HEK293 (cell line): ENCODE measurements at regions not wholly inside any gene's neighbourhood (a gene's known extent, or its start where the extent isn't known, plus 50 kb on each side); places are given as distances from the start of the nearest gene placed in this dataset.

Source experiments
- CTCF ChIP-seq: fragments of 450-650 bp; formaldehyde crosslinking; IDR thresholded peaks from 2 replicates; pipeline ENCODE4 v1.5.1; 2016; ENCODE audit warnings: missing biosample characterization, missing genetic modification characterization
- TF ChIP-seq, protein P1 (sequence below): fragments of 450-650 bp; formaldehyde crosslinking; IDR thresholded peaks from 2 replicates; pipeline ENCODE4 v1.5.1; 2016; ENCODE audit warnings: missing biosample characterization, missing genetic modification characterization, borderline replicate concordance

DNA sequence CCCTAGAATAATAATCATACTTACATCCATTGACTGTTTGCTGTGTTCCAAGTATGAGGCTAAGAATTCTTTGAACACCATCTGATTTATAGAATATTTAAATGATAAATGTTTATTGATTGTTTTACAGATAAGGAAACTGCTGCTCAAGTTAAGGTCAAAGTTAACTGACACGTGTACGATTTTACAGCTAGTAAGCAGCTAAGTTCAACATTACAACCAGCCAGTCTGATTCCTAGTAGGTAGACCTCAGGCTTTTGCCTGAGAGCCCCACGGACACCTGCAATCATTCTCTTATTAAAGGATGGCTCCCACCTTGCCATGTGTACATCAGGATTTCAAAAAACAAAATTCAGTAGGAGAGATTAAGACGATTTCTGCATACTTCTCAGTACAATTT is 141.9 kb downstream of the SPRY2 start:
- TF ChIP-seq CTCF: no peak
- TF ChIP-seq, protein P1, sequence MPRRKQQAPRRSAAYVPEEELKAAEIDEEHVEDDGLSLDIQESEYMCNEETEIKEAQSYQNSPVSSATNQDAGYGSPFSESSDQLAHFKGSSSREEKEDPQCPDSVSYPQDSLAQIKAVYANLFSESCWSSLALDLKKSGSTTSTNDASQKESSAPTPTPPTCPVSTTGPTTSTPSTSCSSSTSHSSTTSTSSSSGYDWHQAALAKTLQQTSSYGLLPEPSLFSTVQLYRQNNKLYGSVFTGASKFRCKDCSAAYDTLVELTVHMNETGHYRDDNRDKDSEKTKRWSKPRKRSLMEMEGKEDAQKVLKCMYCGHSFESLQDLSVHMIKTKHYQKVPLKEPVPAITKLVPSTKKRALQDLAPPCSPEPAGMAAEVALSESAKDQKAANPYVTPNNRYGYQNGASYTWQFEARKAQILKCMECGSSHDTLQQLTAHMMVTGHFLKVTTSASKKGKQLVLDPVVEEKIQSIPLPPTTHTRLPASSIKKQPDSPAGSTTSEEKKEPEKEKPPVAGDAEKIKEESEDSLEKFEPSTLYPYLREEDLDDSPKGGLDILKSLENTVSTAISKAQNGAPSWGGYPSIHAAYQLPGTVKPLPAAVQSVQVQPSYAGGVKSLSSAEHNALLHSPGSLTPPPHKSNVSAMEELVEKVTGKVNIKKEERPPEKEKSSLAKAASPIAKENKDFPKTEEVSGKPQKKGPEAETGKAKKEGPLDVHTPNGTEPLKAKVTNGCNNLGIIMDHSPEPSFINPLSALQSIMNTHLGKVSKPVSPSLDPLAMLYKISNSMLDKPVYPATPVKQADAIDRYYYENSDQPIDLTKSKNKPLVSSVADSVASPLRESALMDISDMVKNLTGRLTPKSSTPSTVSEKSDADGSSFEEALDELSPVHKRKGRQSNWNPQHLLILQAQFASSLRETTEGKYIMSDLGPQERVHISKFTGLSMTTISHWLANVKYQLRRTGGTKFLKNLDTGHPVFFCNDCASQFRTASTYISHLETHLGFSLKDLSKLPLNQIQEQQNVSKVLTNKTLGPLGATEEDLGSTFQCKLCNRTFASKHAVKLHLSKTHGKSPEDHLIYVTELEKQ (tag by site-specific recombination): no peak
